WTC11 (cell line): ENCODE measurements at regions not wholly inside any gene's neighbourhood (a gene's known extent, or its start where the extent isn't known, plus 50 kb on each side); places are given as distances from the start of the nearest gene placed in this dataset.

Experiments
- CBFB ChIP-seq: sonication (generic); formaldehyde crosslinking; IDR thresholded peaks from 2 replicates; pipeline ENCODE4 v1.8.1; 2022; ENCODE audit warnings: mild to moderate bottlenecking, low read depth, missing genetic modification reagents
- GTF2I ChIP-seq: fragments of 250-450 bp; sonication (Bioruptor Pico); conservative IDR thresholded peaks from 2 replicates; pipeline ENCODE4 v1.4.0; 2021; ENCODE audit warnings: mild to moderate bottlenecking
- HMGA2 ChIP-seq: fragments of 250-450 bp; sonication (Bioruptor Pico); IDR thresholded peaks from 2 replicates; pipeline ENCODE4 v1.4.0; 2021; ENCODE audit warnings: mild to moderate bottlenecking, moderate library complexity
- NR1H2 ChIP-seq: sonication (generic); formaldehyde crosslinking; IDR thresholded peaks from 2 replicates; pipeline ENCODE4 v1.9.0; 2021; ENCODE audit warnings: mild to moderate bottlenecking, moderate library complexity, missing genetic modification reagents
- NR2C2 ChIP-seq: sonication (generic); formaldehyde crosslinking; IDR thresholded peaks from 2 replicates; pipeline ENCODE4 v1.8.0; 2022; ENCODE audit warnings: mild to moderate bottlenecking, missing genetic modification reagents
- TCF7 ChIP-seq: sonication (generic); formaldehyde crosslinking; IDR thresholded peaks from 2 replicates; pipeline ENCODE4 v1.8.0; 2022; ENCODE audit warnings: mild to moderate bottlenecking, low read depth, missing genetic modification reagents, moderate library complexity
- ZNF138 ChIP-seq: sonication (generic); formaldehyde crosslinking; conservative IDR thresholded peaks from 2 replicates; pipeline ENCODE4 v1.8.1; 2022; ENCODE audit warnings: mild to moderate bottlenecking, moderate library complexity, missing genetic modification reagents
- TF ChIP-seq, protein P1 (sequence below): sonication (generic); formaldehyde crosslinking; IDR thresholded peaks from 2 replicates; pipeline ENCODE4 v1.8.0; 2022; ENCODE audit warnings: mild to moderate bottlenecking, missing genetic modification reagents
- TF ChIP-seq, protein P2 (sequence below): fragments of 200-600 bp; IDR thresholded peaks from 2 replicates; pipeline ENCODE4 v1.8.0; 2022; ENCODE audit warnings: antibody characterized with exemption
- TF ChIP-seq, protein P3 (sequence below): sonication (generic); formaldehyde crosslinking; IDR thresholded peaks from 2 replicates; pipeline ENCODE4 v1.8.0; 2022; ENCODE audit warnings: mild to moderate bottlenecking, missing genetic modification reagents
- TF ChIP-seq, protein P4 (sequence below): sonication (generic); formaldehyde crosslinking; IDR thresholded peaks from 2 replicates; pipeline ENCODE4 v1.8.0; 2022; ENCODE audit warnings: mild to moderate bottlenecking, missing genetic modification reagents
- TF ChIP-seq, protein P5 (sequence below): sonication (generic); formaldehyde crosslinking; IDR thresholded peaks from 2 replicates; pipeline ENCODE4 v1.8.1; 2023; ENCODE audit warnings: mild to moderate bottlenecking, missing genetic modification reagents, moderate library complexity

DNA sequence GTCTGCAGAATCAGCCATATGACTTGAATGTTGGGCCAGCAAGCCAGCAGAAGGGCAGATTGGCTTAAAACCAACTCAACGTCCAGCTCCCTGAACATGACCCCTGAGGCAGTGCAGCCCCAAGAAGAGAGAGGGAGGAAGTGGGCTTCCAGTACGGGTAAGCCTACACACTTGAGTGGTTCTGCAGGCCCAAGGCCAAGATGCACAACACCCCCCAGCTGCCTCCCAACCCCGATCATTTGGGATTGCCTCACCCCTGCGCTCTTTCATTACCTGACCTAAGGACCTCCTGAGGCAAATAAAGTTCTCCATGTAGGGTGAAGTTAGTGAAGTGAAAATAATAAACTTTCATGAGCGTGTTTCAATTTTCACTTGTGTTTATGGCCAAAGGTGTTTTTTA is 536.0 kb downstream of the TNS1 start:
- TF ChIP-seq, protein P1, sequence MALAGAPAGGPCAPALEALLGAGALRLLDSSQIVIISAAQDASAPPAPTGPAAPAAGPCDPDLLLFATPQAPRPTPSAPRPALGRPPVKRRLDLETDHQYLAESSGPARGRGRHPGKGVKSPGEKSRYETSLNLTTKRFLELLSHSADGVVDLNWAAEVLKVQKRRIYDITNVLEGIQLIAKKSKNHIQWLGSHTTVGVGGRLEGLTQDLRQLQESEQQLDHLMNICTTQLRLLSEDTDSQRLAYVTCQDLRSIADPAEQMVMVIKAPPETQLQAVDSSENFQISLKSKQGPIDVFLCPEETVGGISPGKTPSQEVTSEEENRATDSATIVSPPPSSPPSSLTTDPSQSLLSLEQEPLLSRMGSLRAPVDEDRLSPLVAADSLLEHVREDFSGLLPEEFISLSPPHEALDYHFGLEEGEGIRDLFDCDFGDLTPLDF (CRISPR knock-in tag), result no peak
- TF ChIP-seq, protein P2, sequence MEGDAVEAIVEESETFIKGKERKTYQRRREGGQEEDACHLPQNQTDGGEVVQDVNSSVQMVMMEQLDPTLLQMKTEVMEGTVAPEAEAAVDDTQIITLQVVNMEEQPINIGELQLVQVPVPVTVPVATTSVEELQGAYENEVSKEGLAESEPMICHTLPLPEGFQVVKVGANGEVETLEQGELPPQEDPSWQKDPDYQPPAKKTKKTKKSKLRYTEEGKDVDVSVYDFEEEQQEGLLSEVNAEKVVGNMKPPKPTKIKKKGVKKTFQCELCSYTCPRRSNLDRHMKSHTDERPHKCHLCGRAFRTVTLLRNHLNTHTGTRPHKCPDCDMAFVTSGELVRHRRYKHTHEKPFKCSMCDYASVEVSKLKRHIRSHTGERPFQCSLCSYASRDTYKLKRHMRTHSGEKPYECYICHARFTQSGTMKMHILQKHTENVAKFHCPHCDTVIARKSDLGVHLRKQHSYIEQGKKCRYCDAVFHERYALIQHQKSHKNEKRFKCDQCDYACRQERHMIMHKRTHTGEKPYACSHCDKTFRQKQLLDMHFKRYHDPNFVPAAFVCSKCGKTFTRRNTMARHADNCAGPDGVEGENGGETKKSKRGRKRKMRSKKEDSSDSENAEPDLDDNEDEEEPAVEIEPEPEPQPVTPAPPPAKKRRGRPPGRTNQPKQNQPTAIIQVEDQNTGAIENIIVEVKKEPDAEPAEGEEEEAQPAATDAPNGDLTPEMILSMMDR, result no peak
- TF ChIP-seq, protein P3, sequence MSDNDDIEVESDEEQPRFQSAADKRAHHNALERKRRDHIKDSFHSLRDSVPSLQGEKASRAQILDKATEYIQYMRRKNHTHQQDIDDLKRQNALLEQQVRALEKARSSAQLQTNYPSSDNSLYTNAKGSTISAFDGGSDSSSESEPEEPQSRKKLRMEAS, result no peak
- TF ChIP-seq, protein P4, sequence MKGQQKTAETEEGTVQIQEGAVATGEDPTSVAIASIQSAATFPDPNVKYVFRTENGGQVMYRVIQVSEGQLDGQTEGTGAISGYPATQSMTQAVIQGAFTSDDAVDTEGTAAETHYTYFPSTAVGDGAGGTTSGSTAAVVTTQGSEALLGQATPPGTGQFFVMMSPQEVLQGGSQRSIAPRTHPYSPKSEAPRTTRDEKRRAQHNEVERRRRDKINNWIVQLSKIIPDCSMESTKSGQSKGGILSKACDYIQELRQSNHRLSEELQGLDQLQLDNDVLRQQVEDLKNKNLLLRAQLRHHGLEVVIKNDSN (CRISPR knock-in tag), result no peak
- TF ChIP-seq TCF7 (CRISPR knock-in tag), result no peak
- TF ChIP-seq ZNF138 (CRISPR knock-in tag), result no peak
- TF ChIP-seq NR1H2 (CRISPR knock-in tag), result no peak
- TF ChIP-seq, protein P5, sequence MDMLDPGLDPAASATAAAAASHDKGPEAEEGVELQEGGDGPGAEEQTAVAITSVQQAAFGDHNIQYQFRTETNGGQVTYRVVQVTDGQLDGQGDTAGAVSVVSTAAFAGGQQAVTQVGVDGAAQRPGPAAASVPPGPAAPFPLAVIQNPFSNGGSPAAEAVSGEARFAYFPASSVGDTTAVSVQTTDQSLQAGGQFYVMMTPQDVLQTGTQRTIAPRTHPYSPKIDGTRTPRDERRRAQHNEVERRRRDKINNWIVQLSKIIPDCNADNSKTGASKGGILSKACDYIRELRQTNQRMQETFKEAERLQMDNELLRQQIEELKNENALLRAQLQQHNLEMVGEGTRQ (CRISPR knock-in tag), result no peak
- no peak for TF ChIP-seq CBFB (CRISPR knock-in tag)
- no peak for TF ChIP-seq HMGA2 (CRISPR knock-in tag)
- TF ChIP-seq GTF2I (CRISPR knock-in tag), result no peak
- TF ChIP-seq NR2C2 (CRISPR knock-in tag), result no peak
